ENCODE measurements at regions not wholly inside any gene's neighbourhood (a gene's known extent, or its start where the extent isn't known, plus 50 kb on each side); places are given as distances from the start of the nearest gene placed in this dataset.

GRCh38 chr2:200039724-200040650 is 84.6 kb downstream of the MAIP1 start:
- Histone ChIP-seq H3K9ac (replicated peaks; ENCODE audit: extremely low read depth, insufficient read depth, low read length) (no peak overlapping the region), H3K9me1 (replicated peaks; ENCODE audit: control insufficient read depth, extremely low read depth, insufficient read depth, low read length) (no peaks in the 10 kb centered on the region), H3K27ac (ENCODE audit: insufficient read depth, low read depth, low read length) (no peak overlapping the region), H3K27me3 (ENCODE audit: control insufficient read depth in 2 of 2, insufficient read depth in 2 of 2, low read length in 2 of 2) (peaks cover 0 to 2% of the 10 kb centered on the region in 2 experiments), H3K36me3 (ENCODE audit: control insufficient read depth in 2 of 2, extremely low read depth in 1 of 2, insufficient read depth in 2 of 2, low read length in 2 of 2) (no peaks in the 10 kb centered on the region), H3K4me1 (ENCODE audit: control insufficient read depth, extremely low read depth, insufficient read depth, low read length) (no peaks in the 10 kb centered on the region), H3K4me3 (replicated peaks in 1 of 3; ENCODE audit: insufficient read depth in 1 of 3, low read depth in 1 of 3, low read length in 3 of 3) (no peak overlapping the region), H4K20me1 (replicated peaks; ENCODE audit: control insufficient read depth, extremely low read depth, insufficient read depth, low read length) (no peaks in the 10 kb centered on the region), H2AFZ (ENCODE audit: low read depth, low read length) (no peak overlapping the region), H3K4me2 (ENCODE audit: insufficient read depth, low read length) (no peak overlapping the region), H3K79me2 (ENCODE audit: control insufficient read depth, insufficient read depth, low read length) (no peaks in the 10 kb centered on the region), H3K9me3 (replicated peaks; ENCODE audit: control insufficient read depth, insufficient read depth, low read length) (no peaks in the 10 kb centered on the region)
- no TSS peak for BruUV-seq (replicated peaks)
- POLR2A ChIA-PET: no interaction called here
- dilution Hi-C loops (cut with MboI; ENCODE audit: extremely low pct_ligation_motif_present, low sequenced_read_pairs): no loop called here
- intact Hi-C loops (cut with micrococcal nuclease): no loop called here
- TF ChIP-seq FOS (IDR thresholded peaks at IDR 0.05; ENCODE audit: borderline replicate concordance, insufficient read depth, low read length) (no peak), CTCF (IDR thresholded peaks at IDR 0.05; ENCODE audit: extremely low read depth in 1 of 2, insufficient read depth in 1 of 2, low read depth in 1 of 2, low read length in 2 of 2) (no peak), MAX (IDR thresholded peaks at IDR 0.05; ENCODE audit: insufficient read depth, insufficient read length) (no peak), JUN (IDR thresholded peaks at IDR 0.05; ENCODE audit: borderline replicate concordance, insufficient read depth, insufficient read length, low read depth) (no peak), POLR2A (IDR thresholded peaks at IDR 0.05; ENCODE audit: low read depth, low read length) (no peak), EZH2 (IDR thresholded peaks at IDR 0.05; ENCODE audit: borderline replicate concordance, low read depth, low read length, severe bottlenecking) (no peak), GATA2 (IDR thresholded peaks at IDR 0.05; ENCODE audit: insufficient read depth, insufficient read length, low read depth, low read length) (no peak), POLR2AphosphoS5 (IDR thresholded peaks at IDR 0.05; ENCODE audit: insufficient read depth, low read depth, low read length) (no peak), MYC (IDR thresholded peaks at IDR 0.05; ENCODE audit: low read depth, low read length) (no peak)
- no peak for FAIRE-seq
- no peak for DNase-seq (ENCODE audit: low read depth, low spot score)
- CTCF ChIA-PET: interaction anchor here (1.2 to 1.5 kb wide), 2 partner anchors 11 to 17 kb away, joined by 4 read pairs; no protein-coding TSS in a partner anchor

Data from endothelial cell of umbilical vein (primary cell).